HG03135 (cell line): ENCODE measurements at regions not wholly inside any gene's neighbourhood (a gene's known extent, or its start where the extent isn't known, plus 50 kb on each side); places are given as distances from the start of the nearest gene placed in this dataset.

ENCODE experiments used
- ATAC-seq: cut with Tn5 transposase; IDR thresholded peaks from one replicate; pipeline ENCODE4 v1.9.1; 2021; ENCODE audit warnings: mild to moderate bottlenecking, moderate library complexity; ENCODE audit not compliant: unreplicated experiment

- ATAC-seq, result no peak
Measured at GRCh38 chr16:74035816-74036215, 260.8 kb upstream of the PSMD7 start.

DNA sequence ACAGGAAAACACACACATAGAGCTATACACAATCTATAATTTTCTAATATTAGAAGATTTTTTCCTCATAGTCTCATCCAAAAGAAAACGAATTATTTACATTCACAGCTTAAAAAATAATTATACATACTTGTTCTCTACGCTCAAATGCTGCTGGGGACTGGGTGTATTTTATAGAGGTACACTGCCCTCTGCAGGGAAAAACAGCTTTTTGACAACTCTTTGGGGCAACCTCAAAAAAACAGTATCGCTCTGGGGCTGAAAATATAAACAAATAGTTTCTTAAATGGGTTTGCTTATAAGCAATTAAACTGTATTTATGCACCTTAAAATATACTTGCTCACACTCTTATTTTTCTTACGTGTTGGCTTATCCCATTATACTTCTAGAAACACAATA is 261.8 kb upstream of the PSMD7 start:
- ATAC-seq, result no peak

DNA sequence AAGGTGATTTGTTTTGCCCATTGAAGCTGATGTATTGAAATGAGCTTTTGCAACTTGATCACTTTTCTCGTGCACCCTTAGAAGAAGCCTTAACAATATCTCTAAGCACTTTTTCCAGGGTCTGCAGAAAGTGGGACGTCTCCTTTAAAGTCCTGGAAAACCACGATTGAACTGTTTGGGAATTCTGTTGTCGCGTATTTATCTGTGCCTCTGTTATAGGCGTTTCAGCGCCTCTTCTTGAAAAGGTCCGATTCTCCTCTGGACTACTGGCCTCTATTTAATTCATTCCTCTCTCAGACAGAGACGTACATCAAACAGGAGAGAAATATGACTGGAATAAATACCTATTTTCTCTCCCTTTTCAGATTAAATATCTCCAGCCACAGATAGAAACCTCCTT is 262.4 kb upstream of the PSMD7 start:
- no peak for ATAC-seq

DNA sequence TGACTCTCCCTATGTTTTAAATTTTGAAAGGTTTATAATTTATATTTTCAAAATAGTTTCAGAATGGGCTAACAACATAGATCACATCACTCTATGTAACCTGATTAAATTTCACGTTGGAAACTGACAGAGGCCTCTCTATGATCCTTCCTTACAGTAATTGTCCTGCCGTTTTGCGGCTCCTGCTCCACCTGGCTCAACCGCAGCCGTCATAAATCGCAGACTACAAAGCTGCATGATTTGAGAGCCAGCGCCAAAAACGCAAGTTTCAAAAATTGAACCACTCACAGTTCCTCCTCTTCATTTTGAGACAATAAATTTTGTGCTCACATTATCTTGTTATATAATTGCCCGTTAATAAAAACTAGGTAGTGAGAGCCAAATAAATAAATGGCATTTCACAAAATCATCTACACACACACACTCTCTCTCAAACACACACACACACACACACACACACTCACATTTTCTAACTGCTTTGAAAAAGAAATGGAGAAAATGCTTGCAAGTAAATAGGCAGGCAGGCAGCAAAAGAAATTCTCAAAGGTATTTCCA is 263.1 kb upstream of the PSMD7 start:
- no peak for ATAC-seq

DNA sequence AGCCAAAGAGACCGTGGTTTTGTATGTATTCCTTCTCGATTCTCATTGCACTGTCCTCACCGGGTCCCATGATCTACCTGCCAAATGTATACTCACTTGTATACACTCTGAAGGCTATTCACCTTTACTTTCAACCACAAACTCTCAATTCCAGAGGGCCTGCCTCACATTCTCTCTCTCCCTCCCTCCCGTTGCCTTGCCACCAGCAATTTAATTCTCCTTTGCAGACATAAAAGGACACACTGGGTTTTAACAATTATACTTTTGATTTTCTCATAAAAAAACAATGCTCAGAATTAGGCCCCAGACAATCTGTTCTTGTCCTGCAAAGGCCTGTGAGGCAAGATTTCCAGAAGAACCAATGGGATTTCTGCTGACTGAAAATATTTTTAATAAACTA is 265.1 kb upstream of the PSMD7 start:
- ATAC-seq, result no peak

DNA sequence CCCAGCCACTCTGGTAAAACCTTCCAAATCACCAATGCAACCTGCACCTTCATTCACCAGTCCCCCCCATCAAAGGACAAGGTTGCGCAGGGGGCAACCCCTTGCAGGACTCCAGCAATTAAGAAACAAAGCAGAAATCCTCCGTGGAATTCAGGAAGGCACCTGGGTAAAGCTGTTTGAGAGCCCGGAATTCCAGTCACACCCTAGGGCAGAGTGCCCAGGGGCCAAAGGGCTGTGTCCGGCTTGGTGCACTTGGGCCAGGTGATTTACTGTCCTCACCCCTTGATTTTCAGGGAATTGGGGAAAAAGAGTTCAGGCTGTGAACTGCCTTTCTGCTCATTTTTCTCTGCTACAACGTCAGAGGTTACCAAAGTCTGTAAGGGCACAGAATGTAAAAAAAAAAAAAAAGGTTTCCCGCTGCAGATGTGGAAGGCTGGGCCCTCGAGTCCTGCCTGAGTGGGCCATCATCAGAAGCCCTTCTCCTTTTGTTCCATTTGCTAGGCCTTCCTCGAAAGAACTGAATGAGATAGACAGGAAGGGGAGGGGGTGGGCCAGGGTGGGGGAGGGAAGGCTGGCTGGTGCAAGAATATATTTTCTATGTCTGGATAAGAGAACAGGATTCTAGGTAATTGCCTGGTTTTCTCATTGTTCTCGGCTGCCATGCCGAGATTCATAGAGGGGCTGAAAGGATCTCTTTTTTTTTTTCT is 266.5 kb upstream of the PSMD7 start:
- ATAC-seq, result no peak

DNA sequence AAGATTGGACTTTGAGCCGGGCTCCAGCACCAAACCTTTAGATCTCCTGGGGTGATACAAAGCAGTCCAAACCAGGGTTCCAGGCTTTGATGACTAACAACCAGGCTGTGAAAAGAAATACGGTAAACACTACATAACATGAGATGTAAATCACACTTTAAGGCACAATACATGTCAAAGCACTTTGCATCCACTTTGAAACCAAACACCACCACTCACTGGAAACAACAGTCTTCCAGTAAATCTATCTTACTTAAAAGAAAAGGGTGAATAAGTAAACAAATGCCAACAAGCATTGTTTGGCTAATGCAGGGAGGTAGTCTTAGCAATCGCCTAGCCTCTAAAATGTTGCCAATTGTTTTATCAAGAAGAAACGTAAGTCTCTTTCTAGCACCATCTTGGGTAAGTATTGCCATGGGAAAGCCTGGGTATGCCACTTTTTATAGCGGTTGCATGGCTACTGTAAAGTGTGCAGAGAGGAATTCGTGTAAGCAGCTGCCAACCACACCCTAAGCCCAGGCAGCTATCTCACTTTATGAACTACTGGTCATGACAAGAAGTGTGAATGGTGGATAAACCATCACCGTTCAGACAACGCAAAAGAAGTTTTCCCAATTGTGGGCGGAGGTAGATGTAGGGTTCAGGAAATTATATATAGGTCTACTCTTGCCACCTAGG is 267.4 kb upstream of the PSMD7 start:
- ATAC-seq, result no peak

GRCh38 chr16:74026373-74027281 is 270.0 kb upstream of the PSMD7 start:
- ATAC-seq, result no peak

DNA sequence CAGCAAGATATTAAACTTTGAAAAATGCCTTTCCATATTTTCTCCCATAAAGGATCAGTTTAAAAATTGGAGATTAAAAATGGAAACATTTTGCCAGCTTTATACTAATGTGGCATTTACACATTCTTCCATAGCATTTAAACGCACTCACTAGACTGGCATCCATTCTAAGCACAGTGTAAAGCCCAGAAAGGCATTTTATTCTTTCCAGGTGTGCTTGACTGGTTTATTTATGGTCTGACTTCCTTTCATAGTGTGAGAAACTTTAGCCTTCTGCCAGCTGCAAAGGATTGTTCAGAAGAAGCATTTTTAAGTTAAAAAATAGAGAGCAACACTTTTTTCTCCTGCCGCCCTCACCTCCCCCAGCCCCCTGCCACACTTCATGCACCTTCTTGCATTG is 271.7 kb upstream of the PSMD7 start:
- no peak for ATAC-seq

DNA sequence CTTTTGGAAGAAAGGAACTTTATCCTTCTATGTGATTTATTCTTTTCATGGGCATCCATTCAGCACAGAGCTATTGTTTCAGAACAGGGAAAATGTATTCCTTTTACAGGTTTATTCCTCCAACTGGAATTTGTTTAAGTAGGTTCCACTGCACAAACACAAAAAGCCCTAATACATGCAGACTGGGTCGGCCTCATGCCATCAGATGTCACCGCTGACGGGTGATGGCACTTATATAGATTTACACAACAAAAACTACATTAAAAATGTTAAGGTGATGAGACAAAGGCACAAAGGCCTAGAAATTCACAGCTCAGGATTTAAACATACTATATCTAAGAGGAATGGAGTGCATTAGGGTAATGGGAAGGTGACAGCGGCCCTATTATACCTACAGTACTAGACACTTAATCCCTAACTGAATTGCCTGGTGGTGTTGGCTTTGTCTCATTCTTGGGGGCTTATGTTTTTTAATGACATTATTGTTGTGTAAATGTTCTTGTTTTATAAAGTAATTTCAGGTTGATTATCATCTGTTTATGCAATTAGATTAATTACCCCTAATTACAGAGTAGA is 276.4 kb upstream of the PSMD7 start:
- ATAC-seq, result no peak

- no peak for ATAC-seq
Measured at GRCh38 chr16:74019612-74020011, 277.0 kb upstream of the PSMD7 start.

- no peak for ATAC-seq
Measured at GRCh38 chr16:74015953-74016352, 280.7 kb upstream of the PSMD7 start.

DNA sequence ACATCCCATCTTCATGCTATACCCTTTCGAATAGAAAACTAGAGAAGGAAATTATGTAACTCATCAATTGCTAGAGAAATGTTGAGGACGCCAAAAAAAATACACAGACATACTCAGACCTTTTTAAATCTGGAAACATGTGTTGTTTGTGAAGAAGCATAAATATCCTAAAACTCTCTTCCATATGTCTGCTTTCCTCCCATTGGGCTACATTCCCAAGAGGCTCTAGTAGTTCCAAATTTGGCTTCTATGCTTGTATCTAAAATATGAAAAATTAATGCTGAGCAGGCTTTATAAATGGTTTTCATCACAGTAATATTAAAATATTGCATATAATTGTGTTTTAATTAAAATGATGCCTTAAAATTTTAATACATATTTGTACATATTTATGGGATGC is 297.9 kb upstream of the PSMD7 start:
- ATAC-seq, result no peak

DNA sequence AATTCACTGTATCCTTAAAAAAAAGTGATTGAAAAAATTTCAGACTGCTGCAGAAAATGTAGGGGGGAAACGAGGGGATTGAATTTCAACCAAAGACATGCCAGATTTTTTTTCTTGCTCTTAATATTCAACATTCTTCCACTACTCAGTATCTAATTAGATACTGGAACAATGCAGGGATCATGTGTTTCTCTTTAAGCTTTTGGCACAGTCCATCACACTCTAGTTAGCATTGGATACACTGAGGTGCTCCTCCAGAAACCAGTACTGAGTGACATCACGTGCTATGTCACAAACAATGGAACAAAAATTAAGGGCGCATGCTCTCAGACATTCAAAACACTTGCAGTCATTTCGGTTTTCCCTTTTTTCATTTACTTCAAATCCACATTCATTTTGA is 298.6 kb upstream of the PSMD7 start:
- ATAC-seq, result no peak

DNA sequence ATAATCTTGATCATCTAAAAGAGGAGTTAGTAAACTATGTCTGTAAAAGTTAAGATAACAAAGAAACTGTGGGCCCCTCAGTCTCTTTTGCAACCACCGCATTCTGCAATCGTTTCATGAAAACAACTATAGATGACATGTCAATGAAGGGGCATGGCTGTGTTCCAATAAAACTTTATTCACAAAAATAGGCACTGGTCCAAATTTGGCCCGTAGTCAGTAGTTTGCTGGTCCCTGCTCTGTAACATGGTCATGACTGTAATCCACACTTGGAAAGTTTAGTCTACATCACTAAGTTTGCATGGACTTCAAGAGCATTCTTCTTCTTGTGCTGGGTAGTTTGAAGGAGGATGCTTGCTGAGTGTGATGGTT is 299.3 kb upstream of the PSMD7 start:
- ATAC-seq, result no peak

- ATAC-seq, result no peak
Measured at GRCh38 chr16:73996624-73997339, 299.8 kb upstream of the PSMD7 start.

DNA sequence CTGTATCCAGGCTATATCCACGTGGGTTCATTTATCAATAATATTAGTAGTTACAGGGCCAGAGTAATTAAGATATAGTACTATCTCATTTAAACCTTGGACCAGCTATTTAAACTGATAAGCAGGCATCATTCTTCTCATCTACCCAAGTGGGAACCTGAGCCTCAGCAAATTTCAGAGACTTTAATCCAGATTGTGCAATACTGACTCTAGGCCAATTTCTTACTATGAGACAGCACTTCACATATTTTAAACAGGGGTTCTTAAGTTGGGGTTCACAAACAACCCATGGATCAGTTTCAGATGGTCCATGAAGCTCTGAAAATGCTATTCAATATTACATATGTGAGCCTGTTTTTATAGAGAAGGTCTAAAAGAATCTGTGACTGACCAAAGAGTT is 302.7 kb upstream of the PSMD7 start:
- ATAC-seq, result no peak

GRCh38 chr16:73978407-73978784 is 318.2 kb upstream of the PSMD7 start:
- no peak for ATAC-seq

DNA sequence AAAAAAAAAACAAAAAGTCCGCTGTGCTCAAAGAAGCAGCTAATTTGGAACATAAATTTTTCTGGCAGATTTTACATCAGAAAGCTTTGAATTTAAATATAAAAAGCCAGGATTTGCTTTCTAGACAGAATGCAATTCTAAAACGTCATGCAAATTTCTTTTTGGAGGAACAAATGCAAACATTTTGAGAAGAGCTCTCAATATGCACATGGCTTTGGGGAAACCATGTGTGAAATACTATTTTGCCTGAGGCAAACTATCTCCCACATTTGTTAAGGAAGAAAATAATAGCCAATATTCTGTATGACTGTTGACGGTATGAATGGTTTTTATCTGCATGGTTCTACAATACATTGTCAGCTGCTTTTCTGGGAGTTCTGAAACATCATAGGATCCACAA is 320.0 kb upstream of the PSMD7 start:
- ATAC-seq, result no peak

DNA sequence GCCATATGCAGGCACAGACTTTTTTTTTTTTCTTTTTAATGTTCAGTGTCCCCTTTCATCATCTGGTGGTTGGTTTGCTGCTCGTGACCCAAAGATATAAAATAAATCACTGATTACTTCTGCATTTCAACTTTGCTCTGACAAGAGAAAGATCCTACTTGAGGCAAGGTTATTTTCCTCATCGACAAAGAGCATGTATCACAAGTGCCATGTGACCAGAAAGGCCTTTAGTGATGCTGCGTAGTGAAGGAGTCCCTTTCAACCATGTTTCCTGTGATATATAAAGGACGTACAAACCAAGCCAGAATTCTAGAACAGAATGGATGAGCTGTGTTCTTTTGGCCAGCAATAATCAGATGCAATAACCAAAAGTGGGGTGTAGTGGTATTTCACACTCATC is 323.4 kb upstream of the PSMD7 start:
- ATAC-seq, result no peak

- ATAC-seq, result no peak
Measured at GRCh38 chr16:73966851-73967250, 329.8 kb upstream of the PSMD7 start.
